GM13977 (cell line): ENCODE measurements at regions not wholly inside any gene's neighbourhood (a gene's known extent, or its start where the extent isn't known, plus 50 kb on each side); places are given as distances from the start of the nearest gene placed in this dataset.

Source experiments
- DNase-seq: peaks from one replicate; pipeline ENCODE4 v3.0.0; 2012; ENCODE audit warnings: low spot score
- CTCF ChIP-seq: IDR thresholded peaks from 2 replicates; pipeline ENCODE4 v1.5.1; 2012; ENCODE audit warnings: mild to moderate bottlenecking, control low read depth; ENCODE audit not compliant: insufficient read depth; ENCODE audit errors: extremely low read depth, missing control alignments
- in situ Hi-C: fragments of 300-500 bp; cut with MboI; formaldehyde crosslinking; loops from one replicate; pipeline ENCODE4 v1.12.0; 2022; ENCODE audit warnings: low sequenced_read_pairs, low pct_unique_long_range_greater_than_20kb, mixed read lengths, inconsistent platforms; ENCODE audit not compliant: unreplicated experiment

GRCh38 chr1:11373029-11373894, 100.3 kb downstream of the UBIAD1 start:
- no peak for TF ChIP-seq CTCF
- in situ Hi-C loops, result no loop called here
- DNase-seq, result no peak

GRCh38 chr1:11373895-11374747, 101.1 kb downstream of the UBIAD1 start:
- in situ Hi-C loops, result no loop called here
- no peak for DNase-seq
- TF ChIP-seq CTCF, result no peak

- no peak for DNase-seq
- no peak for TF ChIP-seq CTCF
- in situ Hi-C loops, result no loop called here
These were observed 101.7 kb downstream of the UBIAD1 start for GRCh38 chr1:11374748-11375110.

GRCh38 chr1:11377001-11377583, 101.9 kb upstream of the DISP3 start:
- in situ Hi-C loops, result no loop called here
- no peak for TF ChIP-seq CTCF
- no peak for DNase-seq

- in situ Hi-C loops, result no loop called here
- no peak for TF ChIP-seq CTCF
- no peak for DNase-seq
These were observed 101.0 kb upstream of the DISP3 start for GRCh38 chr1:11377954-11378353.

GRCh38 chr1:11379851-11380250, 99.1 kb upstream of the DISP3 start:
- no peak for TF ChIP-seq CTCF
- in situ Hi-C loops, result no loop called here
- DNase-seq, result no peak
